Neural crest cell (in vitro differentiated cells): ENCODE measurements at regions not wholly inside any gene's neighbourhood (a gene's known extent, or its start where the extent isn't known, plus 50 kb on each side); places are given as distances from the start of the nearest gene placed in this dataset.

Source experiments
- DNase-seq: peaks from one replicate; pipeline ENCODE4 v3.0.0; 2021; ENCODE audit warnings: low read depth, mixed read lengths, low spot score
- H3K27ac Mint-ChIP-seq: one replicate; pipeline ENCODE4 v1.8.0; 2021; ENCODE audit warnings: mild to moderate bottlenecking, mixed read lengths; ENCODE audit not compliant: unreplicated experiment
- H3K27me3 Mint-ChIP-seq: 2 replicates; pipeline ENCODE4 v1.8.0; 2021; ENCODE audit warnings: low read depth, mild to moderate bottlenecking, mixed read lengths
- H3K36me3 Mint-ChIP-seq: 2 replicates; pipeline ENCODE4 v1.8.0; 2021; ENCODE audit warnings: low read depth, mild to moderate bottlenecking, mixed read lengths
- H3K4me1 Mint-ChIP-seq: 2 replicates; pipeline ENCODE4 v1.8.0; 2021; ENCODE audit warnings: mixed read lengths
- H3K4me3 Mint-ChIP-seq: one replicate; pipeline ENCODE4 v1.8.0; 2021; ENCODE audit warnings: mild to moderate bottlenecking, mixed read lengths
- H3K9me3 Mint-ChIP-seq: 2 replicates; pipeline ENCODE4 v1.8.0; 2021; ENCODE audit warnings: mixed read lengths
- TF ChIP-seq, protein P1 (sequence below): fragments of 200-600 bp; sonication (generic); conservative IDR thresholded peaks from 2 replicates; pipeline ENCODE4 v1.5.0; 2021; ENCODE audit warnings: antibody characterized with exemption, mild to moderate bottlenecking

DNA sequence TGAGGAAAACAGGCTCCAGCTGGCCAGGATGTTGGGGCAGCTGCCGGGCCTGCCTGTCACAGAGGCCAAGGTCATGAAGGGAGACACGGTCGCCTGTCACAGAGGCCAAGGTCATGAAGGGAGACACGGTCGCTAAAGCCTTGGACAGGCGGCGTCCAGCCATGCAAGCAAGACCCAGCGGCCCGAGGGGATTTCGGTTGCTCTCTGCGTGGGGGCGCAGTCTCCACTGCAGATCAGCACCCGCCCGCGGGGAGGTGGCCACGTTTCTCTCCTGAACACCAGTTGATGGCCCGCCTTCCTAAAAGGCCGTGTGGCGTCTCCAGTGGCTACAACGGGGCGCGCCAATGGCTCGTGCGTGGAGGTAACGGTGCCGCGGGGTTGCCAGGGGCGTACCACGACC is 67.0 kb upstream of the PCGF5 start:
- no peaks in the 10 kb centered on the region for H3K4me1 Mint-ChIP-seq
- H3K9me3 Mint-ChIP-seq, result no peaks in the 10 kb centered on the region
- H3K4me3 Mint-ChIP-seq, result no peak overlapping the region
- DNase-seq, result no peak
- TF ChIP-seq, protein P1, sequence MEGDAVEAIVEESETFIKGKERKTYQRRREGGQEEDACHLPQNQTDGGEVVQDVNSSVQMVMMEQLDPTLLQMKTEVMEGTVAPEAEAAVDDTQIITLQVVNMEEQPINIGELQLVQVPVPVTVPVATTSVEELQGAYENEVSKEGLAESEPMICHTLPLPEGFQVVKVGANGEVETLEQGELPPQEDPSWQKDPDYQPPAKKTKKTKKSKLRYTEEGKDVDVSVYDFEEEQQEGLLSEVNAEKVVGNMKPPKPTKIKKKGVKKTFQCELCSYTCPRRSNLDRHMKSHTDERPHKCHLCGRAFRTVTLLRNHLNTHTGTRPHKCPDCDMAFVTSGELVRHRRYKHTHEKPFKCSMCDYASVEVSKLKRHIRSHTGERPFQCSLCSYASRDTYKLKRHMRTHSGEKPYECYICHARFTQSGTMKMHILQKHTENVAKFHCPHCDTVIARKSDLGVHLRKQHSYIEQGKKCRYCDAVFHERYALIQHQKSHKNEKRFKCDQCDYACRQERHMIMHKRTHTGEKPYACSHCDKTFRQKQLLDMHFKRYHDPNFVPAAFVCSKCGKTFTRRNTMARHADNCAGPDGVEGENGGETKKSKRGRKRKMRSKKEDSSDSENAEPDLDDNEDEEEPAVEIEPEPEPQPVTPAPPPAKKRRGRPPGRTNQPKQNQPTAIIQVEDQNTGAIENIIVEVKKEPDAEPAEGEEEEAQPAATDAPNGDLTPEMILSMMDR, result no peak
- no peaks in the 10 kb centered on the region for H3K36me3 Mint-ChIP-seq
- no peak overlapping the region for H3K27ac Mint-ChIP-seq
- H3K27me3 Mint-ChIP-seq, result no peaks in the 10 kb centered on the region

DNA sequence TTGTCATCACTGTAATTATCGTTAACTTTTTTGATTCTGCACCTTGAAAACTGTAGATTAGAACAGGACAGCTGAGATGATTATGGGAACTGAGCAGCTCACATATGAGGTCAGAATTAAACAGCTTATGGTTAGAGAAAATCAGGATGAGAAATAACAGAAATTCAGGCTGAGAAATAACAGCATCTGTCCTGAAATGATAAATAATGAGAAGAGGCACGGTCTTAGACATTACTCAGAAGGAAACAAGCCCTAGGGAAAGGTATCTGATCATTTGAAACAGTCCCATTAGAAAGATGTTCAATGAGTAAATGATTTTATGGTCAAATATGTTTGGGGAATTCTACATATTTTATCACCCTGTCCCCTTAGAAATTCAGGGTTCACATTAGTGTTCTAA is 65.6 kb upstream of the PCGF5 start:
- DNase-seq, result no peak
- Mint-ChIP-seq H3K36me3 (no peaks in the 10 kb centered on the region), H3K4me3 (no peak overlapping the region), H3K27me3 (peaks cover 4% of the 10 kb centered on the region), H3K27ac (no peak overlapping the region), H3K9me3 (no peaks in the 10 kb centered on the region), H3K4me1 (no peaks in the 10 kb centered on the region)
- TF ChIP-seq, protein P1, result no peak

DNA sequence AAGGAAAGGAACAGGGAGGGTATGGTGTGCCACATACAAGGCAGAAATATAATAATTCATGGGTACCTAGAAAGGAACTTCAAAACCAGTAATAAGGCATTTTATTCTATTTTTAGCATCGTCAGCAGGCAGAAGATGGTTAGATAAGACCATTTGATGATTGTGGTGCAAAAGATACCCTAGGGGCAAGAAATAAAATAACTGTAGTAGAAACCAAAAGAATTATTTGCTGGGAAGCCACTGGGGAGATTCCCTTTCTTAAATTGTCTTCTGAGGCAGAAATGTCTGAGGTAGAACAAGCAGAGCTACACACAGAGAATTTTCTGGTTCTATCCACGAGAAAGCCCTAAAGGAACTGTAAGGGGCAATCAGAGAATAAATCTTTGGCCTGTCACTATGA is 64.3 kb upstream of the PCGF5 start:
- DNase-seq, result no peak
- no peaks in the 10 kb centered on the region for H3K36me3 Mint-ChIP-seq
- TF ChIP-seq, protein P1, result no peak
- H3K4me3 Mint-ChIP-seq, result no peak overlapping the region
- H3K4me1 Mint-ChIP-seq, result no peaks in the 10 kb centered on the region
- no peak overlapping the region for H3K27ac Mint-ChIP-seq
- no peaks in the 10 kb centered on the region for H3K9me3 Mint-ChIP-seq
- peaks cover 16% of the 10 kb centered on the region for H3K27me3 Mint-ChIP-seq

DNA sequence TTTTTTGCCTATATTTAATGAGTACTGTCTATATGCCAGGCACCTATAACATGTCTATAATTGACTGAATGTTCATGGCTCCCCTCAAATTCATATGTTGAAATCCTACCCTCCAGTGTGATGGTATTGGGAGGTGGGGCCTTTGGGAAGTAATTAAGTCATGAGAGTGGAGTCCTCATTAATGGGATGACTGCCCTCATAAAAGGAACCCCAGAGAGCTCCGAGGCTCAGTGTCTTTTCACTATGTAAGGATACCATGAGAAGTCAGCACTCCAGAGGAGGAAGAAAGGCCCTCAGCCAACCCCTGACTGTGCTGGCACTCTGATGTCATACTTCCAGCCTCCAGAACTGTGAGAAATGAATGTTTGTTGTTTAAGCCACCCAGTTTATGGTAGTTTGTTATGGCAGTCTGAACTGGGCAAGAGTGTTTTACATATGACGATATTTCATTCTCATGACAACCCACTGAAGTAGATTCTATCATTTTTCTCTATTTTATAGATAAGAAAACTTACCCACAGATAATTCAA is 61.1 kb upstream of the PCGF5 start:
- H3K27ac Mint-ChIP-seq, result no peak overlapping the region
- no peak for DNase-seq
- H3K27me3 Mint-ChIP-seq, result peaks cover 38% of the 10 kb centered on the region
- peak overlapping the region; percentile 20 for H3K4me3 Mint-ChIP-seq
- no peaks in the 10 kb centered on the region for H3K36me3 Mint-ChIP-seq
- H3K9me3 Mint-ChIP-seq, result no peaks in the 10 kb centered on the region
- H3K4me1 Mint-ChIP-seq, result peaks cover 8% of the 10 kb centered on the region
- TF ChIP-seq, protein P1, result no peak

DNA sequence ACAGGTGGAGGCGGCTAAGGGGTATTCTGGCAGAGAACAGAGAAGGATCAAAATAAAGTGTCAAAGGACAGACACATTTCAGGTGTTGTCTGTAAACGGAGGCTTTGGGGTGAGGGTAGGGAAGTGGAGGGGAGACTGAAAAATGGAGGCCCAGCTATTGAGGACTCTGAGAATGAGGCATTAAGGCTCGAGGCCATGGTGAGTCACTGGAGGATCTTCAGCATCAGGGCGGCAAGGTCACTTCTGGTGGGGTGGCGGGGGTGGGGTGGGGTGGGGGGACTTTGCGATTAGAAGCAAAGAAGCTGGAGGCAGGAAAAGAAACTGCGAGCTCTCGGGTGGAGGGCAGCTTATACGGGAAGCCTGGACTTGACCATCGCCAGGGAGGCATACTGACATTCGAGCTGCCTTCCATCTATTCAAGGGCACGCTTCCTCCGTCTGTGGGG is 58.4 kb upstream of the PCGF5 start:
- H3K27me3 Mint-ChIP-seq, result peaks cover 64% of the 10 kb centered on the region
- H3K36me3 Mint-ChIP-seq, result no peaks in the 10 kb centered on the region
- no peaks in the 10 kb centered on the region for H3K9me3 Mint-ChIP-seq
- H3K4me3 Mint-ChIP-seq, result peak overlapping the region; percentile 86
- no peak for DNase-seq
- H3K4me1 Mint-ChIP-seq, result peaks cover 8% of the 10 kb centered on the region
- H3K27ac Mint-ChIP-seq, result no peak overlapping the region
- TF ChIP-seq, protein P1, result no peak
